MM.1S (cell line): ENCODE measurements at regions not wholly inside any gene's neighbourhood (a gene's known extent, or its start where the extent isn't known, plus 50 kb on each side); places are given as distances from the start of the nearest gene placed in this dataset.

Experiments used
- DNase-seq: peaks from one replicate; pipeline ENCODE4 v3.0.0-alpha.2; 2015
- H2AFZ ChIP-seq: fragments of 300-600 bp; sonication (generic); 2 replicates; pipeline ENCODE4 v1.6.0; 2016; ENCODE audit warnings: antibody characterized with exemption, low read length
- H3F3A ChIP-seq: fragments of 300-600 bp; sonication (generic); 2 replicates; pipeline ENCODE4 v1.6.1; 2016; ENCODE audit warnings: mild to moderate bottlenecking, antibody characterized with exemption, low read length, moderate library complexity, mixed read lengths; ENCODE audit not compliant: insufficient read depth
- H3K27ac ChIP-seq: fragments of 300-600 bp; sonication (generic); 2 replicates; pipeline ENCODE4 v1.5.1; 2016; ENCODE audit warnings: mild to moderate bottlenecking, low read length
- H3K27me3 ChIP-seq: fragments of 300-600 bp; sonication (generic); replicated peaks from 2 replicates; pipeline ENCODE4 v1.6.0; 2016; ENCODE audit warnings: low read length; ENCODE audit not compliant: insufficient read depth
- H3K36me3 ChIP-seq: fragments of 300-600 bp; sonication (generic); replicated peaks from 2 replicates; pipeline ENCODE4 v1.6.1; 2016; ENCODE audit warnings: mild to moderate bottlenecking, low read length, mixed read lengths; ENCODE audit not compliant: insufficient read depth
- H3K4me1 ChIP-seq: fragments of 300-600 bp; sonication (generic); 2 replicates; pipeline ENCODE4 v1.6.1; 2016; ENCODE audit warnings: low read length, mixed read lengths
- H3K4me2 ChIP-seq: fragments of 300-600 bp; sonication (generic); 2 replicates; pipeline ENCODE4 v1.6.0; 2016; ENCODE audit warnings: low read depth, low read length
- H3K4me3 ChIP-seq: fragments of 300-600 bp; sonication (generic); 2 replicates; pipeline ENCODE4 v1.5.1; 2016; ENCODE audit warnings: low read length, mixed read lengths
- H3K79me2 ChIP-seq: fragments of 300-600 bp; sonication (generic); 2 replicates; pipeline ENCODE4 v1.6.1; 2016; ENCODE audit warnings: mixed run types, low read length, mixed read lengths
- H3K9ac ChIP-seq: fragments of 300-600 bp; sonication (generic); 2 replicates; pipeline ENCODE4 v1.6.1; 2016; ENCODE audit warnings: low read length, mixed read lengths
- H3K9me2 ChIP-seq: fragments of 300-600 bp; sonication (generic); replicated peaks from 2 replicates; pipeline ENCODE4 v1.6.1; 2016; ENCODE audit warnings: mild to moderate bottlenecking, low read length, mixed read lengths; ENCODE audit not compliant: insufficient read depth
- H3K9me3 ChIP-seq: fragments of 300-600 bp; sonication (generic); replicated peaks from 2 replicates; pipeline ENCODE4 v1.6.1; 2016; ENCODE audit warnings: mild to moderate bottlenecking, low read length, mixed read lengths; ENCODE audit not compliant: insufficient read depth
- H4K20me1 ChIP-seq: fragments of 300-600 bp; sonication (generic); 2 replicates; pipeline ENCODE4 v1.6.1; 2016; ENCODE audit warnings: mild to moderate bottlenecking, low read length, moderate library complexity, mixed read lengths; ENCODE audit not compliant: insufficient read depth
- CTCF ChIP-seq: fragments of 300-600 bp; sonication (generic); IDR thresholded peaks from 2 replicates; pipeline ENCODE4 v1.5.1; 2016; ENCODE audit warnings: antibody characterized with exemption, low read length, mixed read lengths
- EZH2 ChIP-seq: fragments of 300-600 bp; sonication (generic); optimal IDR thresholded peaks from 2 replicates; pipeline ENCODE3; 2017; ENCODE audit warnings: low read depth, mild to moderate bottlenecking, antibody characterized with exemption, low read length, mixed read lengths
- EZH2phosphoT487 ChIP-seq: fragments of 300-600 bp; sonication (generic); IDR thresholded peaks from 2 replicates; pipeline ENCODE4 v1.6.1; 2018; ENCODE audit warnings: antibody characterized with exemption, low read length

GRCh38 chr5:53321073-53321472 lies 159.4 kb upstream of the FST start:
- H3K9ac ChIP-seq = no peak overlapping the region
- H4K20me1 ChIP-seq = no peaks in the 10 kb centered on the region
- no peak overlapping the region for H2AFZ ChIP-seq
- DNase-seq = no peak
- no peaks in the 10 kb centered on the region for H3K9me3 ChIP-seq
- H3K36me3 ChIP-seq = no peaks in the 10 kb centered on the region
- no peaks in the 10 kb centered on the region for H3F3A ChIP-seq
- no peak overlapping the region for H3K4me3 ChIP-seq
- no peak for TF ChIP-seq EZH2
- TF ChIP-seq EZH2phosphoT487 = no peak
- TF ChIP-seq CTCF = no peak
- no peaks in the 10 kb centered on the region for H3K9me2 ChIP-seq
- no peaks in the 10 kb centered on the region for H3K4me1 ChIP-seq
- no peaks in the 10 kb centered on the region for H3K27me3 ChIP-seq
- H3K27ac ChIP-seq = no peak overlapping the region
- no peaks in the 10 kb centered on the region for H3K79me2 ChIP-seq
- no peak overlapping the region for H3K4me2 ChIP-seq

GRCh38 chr5:53321721-53322120 lies 158.7 kb upstream of the FST start:
- no peak overlapping the region for H3K9ac ChIP-seq
- no peaks in the 10 kb centered on the region for H3K79me2 ChIP-seq
- no peaks in the 10 kb centered on the region for H3F3A ChIP-seq
- TF ChIP-seq CTCF (no peak), EZH2 (no peak), EZH2phosphoT487 (no peak)
- H2AFZ ChIP-seq = no peak overlapping the region
- no peak overlapping the region for H3K4me2 ChIP-seq
- no peaks in the 10 kb centered on the region for H3K36me3 ChIP-seq
- no peak overlapping the region for H3K4me3 ChIP-seq
- no peaks in the 10 kb centered on the region for H3K9me3 ChIP-seq
- H3K9me2 ChIP-seq = no peaks in the 10 kb centered on the region
- no peak for DNase-seq
- no peaks in the 10 kb centered on the region for H4K20me1 ChIP-seq
- no peaks in the 10 kb centered on the region for H3K27me3 ChIP-seq
- H3K4me1 ChIP-seq = no peaks in the 10 kb centered on the region
- H3K27ac ChIP-seq = no peak overlapping the region

- Histone ChIP-seq H2AFZ (no peak overlapping the region), H3K9ac (no peak overlapping the region), H3F3A (no peaks in the 10 kb centered on the region), H3K27me3 (no peaks in the 10 kb centered on the region), H3K9me2 (no peaks in the 10 kb centered on the region), H3K4me2 (no peak overlapping the region), H3K4me1 (no peaks in the 10 kb centered on the region), H4K20me1 (no peaks in the 10 kb centered on the region), H3K4me3 (no peak overlapping the region), H3K36me3 (no peaks in the 10 kb centered on the region), H3K79me2 (no peaks in the 10 kb centered on the region), H3K9me3 (no peaks in the 10 kb centered on the region), H3K27ac (no peak overlapping the region)
- no peak for DNase-seq
- TF ChIP-seq EZH2phosphoT487 = no peak
- TF ChIP-seq EZH2 = no peak
- no peak for TF ChIP-seq CTCF
These were observed 158.2 kb upstream of the FST start for GRCh38 chr5:53322257-53322656.
